DOHH2 (cell line): ENCODE measurements at regions not wholly inside any gene's neighbourhood (a gene's known extent, or its start where the extent isn't known, plus 50 kb on each side); places are given as distances from the start of the nearest gene placed in this dataset.

Experiments
- H3F3A ChIP-seq: fragments of 200-600 bp; sonication (generic), shearing (Covaris generic); 2 replicates; pipeline ENCODE4 v1.6.0; 2016; ENCODE audit warnings: antibody characterized with exemption, mild to moderate bottlenecking; ENCODE audit not compliant: control insufficient read depth, insufficient read depth
- H3K27ac ChIP-seq: fragments of 200-600 bp; sonication (generic); 2 replicates; pipeline ENCODE4 v1.5.1; 2014; ENCODE audit warnings: low read depth, mild to moderate bottlenecking, low read length, moderate library complexity
- H3K27me3 ChIP-seq: fragments of 200-600 bp; sonication (generic); 2 replicates; pipeline ENCODE4 v1.6.1; 2014; ENCODE audit warnings: mild to moderate bottlenecking, low read length, mixed read lengths; ENCODE audit not compliant: control insufficient read depth
- H3K36me3 ChIP-seq: fragments of 200-600 bp; sonication (generic); 2 replicates; pipeline ENCODE4 v1.6.1; 2014; ENCODE audit warnings: mild to moderate bottlenecking, low read length, moderate library complexity, mixed read lengths; ENCODE audit not compliant: control insufficient read depth
- H3K4me1 ChIP-seq: fragments of 200-600 bp; sonication (generic); 2 replicates; pipeline ENCODE4 v1.6.1; 2014; ENCODE audit warnings: mild to moderate bottlenecking, low read length, mixed read lengths; ENCODE audit not compliant: control insufficient read depth
- H3K4me2 ChIP-seq: fragments of 200-600 bp; sonication (generic); 2 replicates; pipeline ENCODE4 v1.6.0; 2014; ENCODE audit warnings: mild to moderate bottlenecking, low read length, moderate library complexity
- H3K4me3 ChIP-seq: fragments of 200-600 bp; sonication (generic); 2 replicates; pipeline ENCODE4 v1.5.1; 2014; ENCODE audit warnings: mild to moderate bottlenecking, low read length, mixed read lengths
- H3K79me2 ChIP-seq: fragments of 200-600 bp; sonication (generic); 2 replicates; pipeline ENCODE4 v1.6.1; 2014; ENCODE audit warnings: mild to moderate bottlenecking, low read length, mixed read lengths; ENCODE audit not compliant: control insufficient read depth
- H3K9me2 ChIP-seq: fragments of 200-600 bp; sonication (generic); replicated peaks from 2 replicates; pipeline ENCODE4 v1.6.1; 2014; ENCODE audit warnings: mild to moderate bottlenecking, low read length, mixed read lengths; ENCODE audit not compliant: control insufficient read depth
- H3K9me3 ChIP-seq: fragments of 200-600 bp; sonication (generic); 2 replicates; pipeline ENCODE4 v1.6.1; 2014; ENCODE audit warnings: antibody characterized with exemption, low read length, mixed read lengths; ENCODE audit not compliant: control insufficient read depth, insufficient read depth
- H4K20me1 ChIP-seq: fragments of 200-600 bp; sonication (generic); 2 replicates; pipeline ENCODE4 v1.6.0; 2014; ENCODE audit warnings: low read depth, mild to moderate bottlenecking, antibody characterized with exemption, low read length, moderate library complexity; ENCODE audit not compliant: control insufficient read depth, insufficient read depth
- EZH2phosphoT487 ChIP-seq: fragments of 200-600 bp; sonication (generic); IDR thresholded peaks from 2 replicates; pipeline ENCODE4 v1.6.1; 2017; ENCODE audit warnings: borderline replicate concordance, mild to moderate bottlenecking, antibody characterized with exemption, low read length, moderate library complexity, mixed read lengths
- TF ChIP-seq, protein P1 (sequence below): fragments of 200-600 bp; sonication (generic); IDR thresholded peaks from one replicate; pipeline ENCODE4 v1.5.1; 2014; ENCODE audit warnings: antibody characterized with exemption, mild to moderate bottlenecking, low read depth, low read length; ENCODE audit not compliant: poor library complexity, severe bottlenecking

DNA sequence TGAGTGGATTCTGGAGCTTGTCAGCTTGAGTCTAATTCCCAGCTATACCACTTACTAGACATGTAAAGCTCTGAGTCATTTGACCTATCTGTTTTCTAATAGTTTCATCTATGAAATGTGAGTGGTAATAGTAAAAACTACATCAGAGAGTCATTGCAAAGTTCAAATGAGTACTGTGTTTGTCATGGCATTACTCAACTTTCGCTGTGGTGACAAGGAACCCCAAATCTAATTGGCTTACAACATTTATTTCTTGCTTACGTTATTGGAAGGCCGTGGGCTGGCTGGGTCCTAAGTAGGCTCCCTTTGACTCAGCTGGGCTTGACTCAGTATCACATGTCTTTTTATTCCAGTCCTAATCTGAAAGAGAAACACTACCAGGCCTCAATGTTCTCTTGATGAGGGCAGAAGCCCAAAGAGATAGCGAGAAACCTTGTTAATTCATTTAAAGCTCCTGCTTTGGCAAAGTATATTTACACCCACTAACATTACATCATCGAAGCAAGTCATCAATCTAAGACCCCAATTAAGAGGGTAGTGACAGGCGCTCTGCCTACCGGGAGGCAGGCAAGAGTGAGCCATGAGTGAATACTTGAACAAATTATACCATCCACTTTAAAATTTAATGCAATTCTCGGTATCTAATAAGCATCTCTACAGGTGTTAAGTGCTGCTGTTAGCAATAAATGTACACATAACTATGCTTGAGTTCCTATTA, 431.8 kb upstream of the SPHKAP start:
- H3K79me2 ChIP-seq, result no peaks in the 10 kb centered on the region
- TF ChIP-seq, protein P1, sequence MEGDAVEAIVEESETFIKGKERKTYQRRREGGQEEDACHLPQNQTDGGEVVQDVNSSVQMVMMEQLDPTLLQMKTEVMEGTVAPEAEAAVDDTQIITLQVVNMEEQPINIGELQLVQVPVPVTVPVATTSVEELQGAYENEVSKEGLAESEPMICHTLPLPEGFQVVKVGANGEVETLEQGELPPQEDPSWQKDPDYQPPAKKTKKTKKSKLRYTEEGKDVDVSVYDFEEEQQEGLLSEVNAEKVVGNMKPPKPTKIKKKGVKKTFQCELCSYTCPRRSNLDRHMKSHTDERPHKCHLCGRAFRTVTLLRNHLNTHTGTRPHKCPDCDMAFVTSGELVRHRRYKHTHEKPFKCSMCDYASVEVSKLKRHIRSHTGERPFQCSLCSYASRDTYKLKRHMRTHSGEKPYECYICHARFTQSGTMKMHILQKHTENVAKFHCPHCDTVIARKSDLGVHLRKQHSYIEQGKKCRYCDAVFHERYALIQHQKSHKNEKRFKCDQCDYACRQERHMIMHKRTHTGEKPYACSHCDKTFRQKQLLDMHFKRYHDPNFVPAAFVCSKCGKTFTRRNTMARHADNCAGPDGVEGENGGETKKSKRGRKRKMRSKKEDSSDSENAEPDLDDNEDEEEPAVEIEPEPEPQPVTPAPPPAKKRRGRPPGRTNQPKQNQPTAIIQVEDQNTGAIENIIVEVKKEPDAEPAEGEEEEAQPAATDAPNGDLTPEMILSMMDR, result no peak
- TF ChIP-seq EZH2phosphoT487, result no peak
- H3K4me2 ChIP-seq, result no peak overlapping the region
- H3K27ac ChIP-seq, result no peak overlapping the region
- H3K9me3 ChIP-seq, result no peaks in the 10 kb centered on the region
- H3K4me1 ChIP-seq, result no peaks in the 10 kb centered on the region
- no peaks in the 10 kb centered on the region for H3K27me3 ChIP-seq
- H3K9me2 ChIP-seq, result no peaks in the 10 kb centered on the region
- H3F3A ChIP-seq, result no peaks in the 10 kb centered on the region
- H3K36me3 ChIP-seq, result no peaks in the 10 kb centered on the region
- no peaks in the 10 kb centered on the region for H4K20me1 ChIP-seq
- H3K4me3 ChIP-seq, result no peak overlapping the region

DNA sequence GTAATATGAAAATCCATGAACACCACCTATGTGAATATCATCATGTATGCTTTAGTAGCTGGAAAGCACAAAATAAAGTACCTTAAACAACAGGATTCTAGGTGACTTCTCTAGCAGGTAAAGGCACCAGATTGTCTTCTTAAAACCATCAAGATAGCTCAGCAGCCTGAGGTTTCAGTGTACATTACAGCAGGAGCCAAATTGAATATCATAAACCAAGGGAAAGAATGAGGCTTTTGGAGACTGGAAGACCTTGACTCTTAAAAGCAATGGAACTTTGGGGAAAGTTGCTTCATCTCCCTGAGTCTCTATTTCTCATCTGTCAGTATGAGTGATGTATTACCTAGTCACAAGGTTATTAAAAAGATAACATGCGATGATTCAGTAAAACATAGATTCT, 429.7 kb upstream of the SPHKAP start:
- Histone ChIP-seq H3K9me3 (no peaks in the 10 kb centered on the region), H3K4me1 (no peaks in the 10 kb centered on the region), H3K27me3 (no peaks in the 10 kb centered on the region), H3F3A (no peaks in the 10 kb centered on the region), H4K20me1 (no peaks in the 10 kb centered on the region), H3K9me2 (no peaks in the 10 kb centered on the region), H3K4me3 (no peak overlapping the region), H3K36me3 (no peaks in the 10 kb centered on the region), H3K4me2 (no peak overlapping the region), H3K27ac (no peak overlapping the region), H3K79me2 (no peaks in the 10 kb centered on the region)
- TF ChIP-seq EZH2phosphoT487, result no peak
- TF ChIP-seq, protein P1, result no peak

DNA sequence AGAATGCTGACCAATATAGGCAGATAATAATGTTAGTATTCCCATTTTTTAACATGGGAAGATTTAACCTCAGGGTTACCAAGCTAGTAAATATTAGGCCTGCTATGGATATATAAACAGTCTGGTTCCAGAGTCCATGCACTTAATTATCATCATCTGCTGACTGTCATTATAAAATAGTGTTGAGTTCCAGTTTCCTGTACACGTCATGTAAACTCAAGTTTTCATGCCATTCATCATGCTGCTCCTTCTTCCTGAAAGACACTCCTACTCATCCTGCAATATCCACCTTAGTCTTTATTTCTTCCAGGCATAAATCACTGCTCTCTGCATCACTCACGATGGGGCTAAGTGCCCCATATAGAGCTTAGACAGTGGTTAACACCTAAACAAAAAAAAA, 420.8 kb upstream of the SPHKAP start:
- Histone ChIP-seq H3K4me2 (no peak overlapping the region), H3K36me3 (no peaks in the 10 kb centered on the region), H3F3A (no peaks in the 10 kb centered on the region), H3K27me3 (no peaks in the 10 kb centered on the region), H3K9me3 (no peaks in the 10 kb centered on the region), H3K4me3 (no peak overlapping the region), H3K9me2 (no peaks in the 10 kb centered on the region), H3K79me2 (no peaks in the 10 kb centered on the region), H3K27ac (no peak overlapping the region), H3K4me1 (peaks cover 3% of the 10 kb centered on the region; the same call in 1 of the 2 replicates), H4K20me1 (no peaks in the 10 kb centered on the region)
- TF ChIP-seq, protein P1, result no peak
- TF ChIP-seq EZH2phosphoT487, result no peak
